GM12878 (cell line): ENCODE measurements at regions not wholly inside any gene's neighbourhood (a gene's known extent, or its start where the extent isn't known, plus 50 kb on each side); places are given as distances from the start of the nearest gene placed in this dataset.

ENCODE experiments used
- ATF7 ChIP-seq: fragments of 450-650 bp; IDR thresholded peaks from 2 replicates; pipeline ENCODE4 v1.6.1; 2016; ENCODE audit warnings: low read depth, mild to moderate bottlenecking
- CTCF ChIP-seq, 3 experiments: IDR thresholded peaks in 2 of 3; conservative IDR thresholded peaks in 1 of 3; 2 replicates each; pipeline ENCODE4 v1.5.1; 2011; ENCODE audit warnings: low read depth in 3 of 3, low read length in 3 of 3, mild to moderate bottlenecking in 3 of 3, control low read depth in 2 of 3, moderate library complexity in 2 of 3, inconsistent platforms in 1 of 3, mixed read lengths in 1 of 3; ENCODE audit not compliant: control insufficient read depth in 2 of 3, insufficient read depth in 1 of 3; ENCODE audit errors: extremely low read depth in 1 of 3
- FOXM1 ChIP-seq: IDR thresholded peaks from 2 replicates; pipeline ENCODE4 v1.6.1; 2012; ENCODE audit warnings: low read depth, mild to moderate bottlenecking, inconsistent platforms, low read length, moderate library complexity
- NRF1 ChIP-seq: conservative IDR thresholded peaks from 2 replicates; pipeline ENCODE4 v1.6.1; 2011; ENCODE audit warnings: mild to moderate bottlenecking, low read depth, low read length, improper control_type of control experiment
- RAD21 ChIP-seq: IDR thresholded peaks from 2 replicates; pipeline ENCODE4 v1.6.1; 2011; ENCODE audit warnings: mild to moderate bottlenecking, low read depth, low read length, moderate library complexity; ENCODE audit not compliant: insufficient read depth
- ZNF274 ChIP-seq: IDR thresholded peaks from one replicate; pipeline ENCODE4 v1.8.0; 2011; ENCODE audit not compliant: insufficient read length, insufficient read depth
- TF ChIP-seq, protein P1 (sequence below): fragments of 450-650 bp; IDR thresholded peaks from 2 replicates; pipeline ENCODE4 v1.6.1; 2017; ENCODE audit warnings: borderline replicate concordance
- TF ChIP-seq, protein P2 (sequence below): fragments of 450-650 bp; conservative IDR thresholded peaks from 2 replicates; pipeline ENCODE4 v1.6.1; 2017; ENCODE audit warnings: mild to moderate bottlenecking, moderate library complexity

DNA sequence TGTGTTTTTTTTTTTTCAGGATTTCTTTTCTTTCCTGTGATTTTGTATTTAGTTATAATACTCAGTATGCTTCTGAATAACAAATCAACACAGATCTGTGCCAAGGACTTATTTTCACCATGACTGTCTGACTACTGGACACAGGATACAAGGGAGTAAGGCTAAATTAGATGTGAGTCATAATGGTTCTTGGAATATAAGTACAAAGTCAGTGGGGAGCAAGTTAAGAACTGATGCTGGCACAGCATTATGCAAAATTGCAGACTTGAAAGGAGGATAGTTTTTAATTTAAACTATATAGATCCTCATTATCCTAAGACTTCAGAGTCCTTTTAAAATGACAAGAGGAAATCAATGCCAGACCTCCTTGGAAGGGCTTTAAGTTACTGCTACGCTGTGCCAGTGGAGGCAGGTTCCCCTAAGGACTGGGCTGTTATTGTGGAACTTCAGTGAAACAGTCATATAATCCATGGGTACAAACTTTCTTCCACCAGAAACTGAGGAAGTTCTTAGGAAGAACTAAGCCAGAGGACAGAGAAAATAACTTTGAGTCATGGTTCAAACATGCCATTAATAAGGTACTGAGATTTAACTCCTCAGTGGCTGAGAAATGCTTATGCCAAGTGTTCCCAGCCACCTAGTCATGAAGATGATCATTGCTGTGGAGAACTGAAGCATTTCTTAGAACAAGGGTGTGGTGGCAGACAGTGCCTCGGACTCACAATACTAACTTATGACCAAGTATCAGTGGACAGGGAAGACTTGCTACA, 531.2 kb downstream of the HTR7 start:
- TF ChIP-seq, protein P1, sequence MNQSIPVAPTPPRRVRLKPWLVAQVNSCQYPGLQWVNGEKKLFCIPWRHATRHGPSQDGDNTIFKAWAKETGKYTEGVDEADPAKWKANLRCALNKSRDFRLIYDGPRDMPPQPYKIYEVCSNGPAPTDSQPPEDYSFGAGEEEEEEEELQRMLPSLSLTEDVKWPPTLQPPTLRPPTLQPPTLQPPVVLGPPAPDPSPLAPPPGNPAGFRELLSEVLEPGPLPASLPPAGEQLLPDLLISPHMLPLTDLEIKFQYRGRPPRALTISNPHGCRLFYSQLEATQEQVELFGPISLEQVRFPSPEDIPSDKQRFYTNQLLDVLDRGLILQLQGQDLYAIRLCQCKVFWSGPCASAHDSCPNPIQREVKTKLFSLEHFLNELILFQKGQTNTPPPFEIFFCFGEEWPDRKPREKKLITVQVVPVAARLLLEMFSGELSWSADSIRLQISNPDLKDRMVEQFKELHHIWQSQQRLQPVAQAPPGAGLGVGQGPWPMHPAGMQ = no peak
- TF ChIP-seq FOXM1 = no peak
- TF ChIP-seq RAD21 = no peak
- TF ChIP-seq CTCF (IDR thresholded peaks at IDR 0.05 in 2 of 3, conservative IDR thresholded peaks at IDR 0.05 in 1 of 3; ENCODE audit: control insufficient read depth in 2 of 3, extremely low read depth in 1 of 3, insufficient read depth in 1 of 3, low read depth in 3 of 3, low read length in 3 of 3) = no peak
- no peak for TF ChIP-seq ZNF274
- TF ChIP-seq, protein P2, sequence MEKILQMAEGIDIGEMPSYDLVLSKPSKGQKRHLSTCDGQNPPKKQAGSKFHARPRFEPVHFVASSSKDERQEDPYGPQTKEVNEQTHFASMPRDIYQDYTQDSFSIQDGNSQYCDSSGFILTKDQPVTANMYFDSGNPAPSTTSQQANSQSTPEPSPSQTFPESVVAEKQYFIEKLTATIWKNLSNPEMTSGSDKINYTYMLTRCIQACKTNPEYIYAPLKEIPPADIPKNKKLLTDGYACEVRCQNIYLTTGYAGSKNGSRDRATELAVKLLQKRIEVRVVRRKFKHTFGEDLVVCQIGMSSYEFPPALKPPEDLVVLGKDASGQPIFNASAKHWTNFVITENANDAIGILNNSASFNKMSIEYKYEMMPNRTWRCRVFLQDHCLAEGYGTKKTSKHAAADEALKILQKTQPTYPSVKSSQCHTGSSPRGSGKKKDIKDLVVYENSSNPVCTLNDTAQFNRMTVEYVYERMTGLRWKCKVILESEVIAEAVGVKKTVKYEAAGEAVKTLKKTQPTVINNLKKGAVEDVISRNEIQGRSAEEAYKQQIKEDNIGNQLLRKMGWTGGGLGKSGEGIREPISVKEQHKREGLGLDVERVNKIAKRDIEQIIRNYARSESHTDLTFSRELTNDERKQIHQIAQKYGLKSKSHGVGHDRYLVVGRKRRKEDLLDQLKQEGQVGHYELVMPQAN = no peak
- TF ChIP-seq NRF1 = no peak
- TF ChIP-seq ATF7 = no peak
